Stimulated activated naive CD8-positive, alpha-beta T cell treated with anti-CD3 and anti-CD28 coated beads, Interleukin-15, Interleukin-2, amounts not matched to agents 100 ng/mL and 50 ng/mL, for 24 hours (primary cell): ENCODE measurements at regions not wholly inside any gene's neighbourhood (a gene's known extent, or its start where the extent isn't known, plus 50 kb on each side); places are given as distances from the start of the nearest gene placed in this dataset.

Experiments
- H3K27ac Mint-ChIP-seq: one replicate; pipeline ENCODE4 v1.8.0; 2021; ENCODE audit warnings: mild to moderate bottlenecking, mixed read lengths
- H3K27me3 Mint-ChIP-seq: one replicate; pipeline ENCODE4 v1.8.0; 2021; ENCODE audit warnings: mixed read lengths
- H3K36me3 Mint-ChIP-seq: one replicate; pipeline ENCODE4 v1.8.0; 2021; ENCODE audit warnings: low read depth, mixed read lengths
- H3K4me1 Mint-ChIP-seq: one replicate; pipeline ENCODE4 v1.8.0; 2021; ENCODE audit warnings: low read depth, mixed read lengths
- H3K4me3 Mint-ChIP-seq: one replicate; pipeline ENCODE4 v1.8.0; 2021; ENCODE audit warnings: mild to moderate bottlenecking, mixed read lengths
- H3K9me3 Mint-ChIP-seq: one replicate; pipeline ENCODE4 v1.8.0; 2021; ENCODE audit warnings: mixed read lengths

DNA sequence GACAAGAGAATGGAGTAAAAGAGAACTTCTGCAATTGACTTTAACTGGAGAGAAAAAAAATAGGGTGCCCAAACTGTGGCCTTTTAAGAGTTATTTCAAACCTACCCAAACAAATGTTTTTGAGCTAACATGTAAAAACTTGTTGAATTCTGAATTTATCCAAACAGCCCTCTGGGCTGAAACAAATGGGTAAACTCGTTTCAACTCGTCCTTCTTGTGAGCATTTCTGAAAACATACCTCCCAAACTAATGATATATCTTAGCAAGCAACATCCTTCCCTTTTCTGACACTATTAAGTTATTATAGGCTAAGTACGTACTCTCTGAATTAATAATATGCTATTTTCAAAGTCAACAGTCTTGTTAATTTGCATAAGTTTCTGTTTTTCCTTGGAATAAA is 793.0 kb upstream of the ACVR2A start:
- Mint-ChIP-seq H3K27ac (no peak overlapping the region), H3K36me3 (no peaks in the 10 kb centered on the region), H3K27me3 (no peaks in the 10 kb centered on the region), H3K4me1 (no peaks in the 10 kb centered on the region), H3K4me3 (no peak overlapping the region), H3K9me3 (no peaks in the 10 kb centered on the region)

DNA sequence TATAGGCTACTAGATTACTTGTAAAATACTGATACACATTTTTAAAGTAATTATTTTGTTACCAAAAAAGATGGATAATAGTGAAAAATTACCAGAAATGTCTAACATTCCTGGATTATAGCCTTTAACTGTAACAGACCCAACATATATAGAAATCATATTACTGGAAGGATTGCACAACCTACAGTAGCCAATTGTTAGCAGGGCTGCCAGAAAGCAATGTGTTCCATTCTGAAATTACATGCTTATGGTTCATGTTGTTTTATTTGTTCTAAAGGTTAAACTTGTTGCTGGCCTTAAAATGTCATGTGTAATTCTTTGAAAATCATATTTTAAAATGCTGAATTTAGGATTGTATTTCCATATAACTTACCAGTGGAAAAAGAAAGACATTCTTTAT is 793.6 kb upstream of the ACVR2A start:
- H3K27ac Mint-ChIP-seq, result no peak overlapping the region

GRCh38 chr2:147049957-147050356 is 794.9 kb upstream of the ACVR2A start:
- Mint-ChIP-seq H3K36me3 (no peaks in the 10 kb centered on the region), H3K27me3 (no peaks in the 10 kb centered on the region), H3K4me1 (no peaks in the 10 kb centered on the region), H3K27ac (no peak overlapping the region), H3K9me3 (no peaks in the 10 kb centered on the region), H3K4me3 (no peak overlapping the region)

More for the DNA sequence above, 793.6 kb upstream of the ACVR2A start:
- Mint-ChIP-seq H3K4me1 (no peaks in the 10 kb centered on the region), H3K27me3 (no peaks in the 10 kb centered on the region), H3K36me3 (no peaks in the 10 kb centered on the region), H3K4me3 (no peak overlapping the region), H3K9me3 (no peaks in the 10 kb centered on the region)

- no peaks in the 10 kb centered on the region for H3K36me3 Mint-ChIP-seq
- H3K27ac Mint-ChIP-seq, result no peak overlapping the region
- H3K4me3 Mint-ChIP-seq, result no peak overlapping the region
Measured at GRCh38 chr2:147046473-147046872, 798.4 kb upstream of the ACVR2A start.

DNA sequence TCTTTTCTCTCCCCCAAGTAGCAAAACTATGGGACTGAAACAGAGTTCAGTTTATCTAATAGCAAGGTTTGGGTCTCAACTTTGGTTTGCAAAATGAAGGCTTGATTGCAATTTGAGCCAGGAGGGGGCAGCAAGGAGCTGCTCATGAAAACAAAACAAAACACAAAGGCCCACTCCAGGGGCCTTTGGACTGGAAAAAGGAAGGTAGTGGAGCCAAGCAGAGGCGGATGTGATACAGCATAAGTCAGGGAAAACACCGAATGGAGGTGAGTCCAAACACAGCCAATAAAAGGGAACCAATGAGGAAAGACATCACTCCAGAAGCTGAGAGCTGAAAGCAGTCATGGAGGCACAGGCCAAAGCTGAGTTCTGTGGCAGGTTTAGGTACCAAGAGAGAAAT is 799.7 kb upstream of the ACVR2A start:
- no peak overlapping the region for H3K27ac Mint-ChIP-seq
- H3K36me3 Mint-ChIP-seq, result no peaks in the 10 kb centered on the region
- H3K9me3 Mint-ChIP-seq, result no peaks in the 10 kb centered on the region
- H3K4me3 Mint-ChIP-seq, result no peak overlapping the region
- no peaks in the 10 kb centered on the region for H3K4me1 Mint-ChIP-seq
- H3K27me3 Mint-ChIP-seq, result no peaks in the 10 kb centered on the region

More at GRCh38 chr2:147046473-147046872, 798.4 kb upstream of the ACVR2A start:
- H3K9me3 Mint-ChIP-seq, result no peaks in the 10 kb centered on the region
- no peaks in the 10 kb centered on the region for H3K4me1 Mint-ChIP-seq
- no peaks in the 10 kb centered on the region for H3K27me3 Mint-ChIP-seq

- H3K27ac Mint-ChIP-seq, result no peak overlapping the region
- H3K9me3 Mint-ChIP-seq, result no peaks in the 10 kb centered on the region
- no peaks in the 10 kb centered on the region for H3K27me3 Mint-ChIP-seq
- H3K4me3 Mint-ChIP-seq, result no peak overlapping the region
- H3K36me3 Mint-ChIP-seq, result no peaks in the 10 kb centered on the region
- no peaks in the 10 kb centered on the region for H3K4me1 Mint-ChIP-seq
Measured at GRCh38 chr2:147041121-147041494, 803.7 kb upstream of the ACVR2A start.

GRCh38 chr2:147040298-147041120 is 804.3 kb upstream of the ACVR2A start:
- no peak overlapping the region for H3K4me3 Mint-ChIP-seq
- H3K36me3 Mint-ChIP-seq, result no peaks in the 10 kb centered on the region
- no peaks in the 10 kb centered on the region for H3K4me1 Mint-ChIP-seq
- no peaks in the 10 kb centered on the region for H3K9me3 Mint-ChIP-seq
- no peaks in the 10 kb centered on the region for H3K27me3 Mint-ChIP-seq
- H3K27ac Mint-ChIP-seq, result no peak overlapping the region

DNA sequence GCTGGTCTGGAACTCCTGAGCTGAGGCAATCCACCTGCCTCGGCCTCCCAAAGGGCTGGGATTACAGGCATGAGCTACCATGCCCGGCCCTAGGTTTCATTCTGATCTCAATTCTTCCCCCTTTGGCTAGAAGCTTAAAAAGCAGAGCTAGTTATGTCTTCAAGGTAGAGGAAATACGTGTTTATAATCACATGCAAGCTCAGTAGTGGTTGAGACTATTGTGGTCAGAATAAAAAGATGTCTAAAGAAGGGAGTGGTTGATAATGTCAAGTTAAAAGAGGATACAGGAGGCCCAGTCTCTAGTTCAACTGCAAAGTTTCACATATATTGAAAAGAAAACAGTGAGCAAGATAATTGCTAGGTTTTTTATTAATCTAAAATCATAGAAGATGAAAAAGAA is 807.8 kb upstream of the ACVR2A start:
- Mint-ChIP-seq H3K9me3 (no peaks in the 10 kb centered on the region), H3K4me3 (no peak overlapping the region), H3K27me3 (no peaks in the 10 kb centered on the region), H3K4me1 (no peaks in the 10 kb centered on the region), H3K27ac (no peak overlapping the region), H3K36me3 (no peaks in the 10 kb centered on the region)

GRCh38 chr2:147033044-147033443 is 811.8 kb upstream of the ACVR2A start:
- H3K36me3 Mint-ChIP-seq, result no peaks in the 10 kb centered on the region
- H3K4me1 Mint-ChIP-seq, result no peaks in the 10 kb centered on the region
- H3K9me3 Mint-ChIP-seq, result no peaks in the 10 kb centered on the region
- no peaks in the 10 kb centered on the region for H3K27me3 Mint-ChIP-seq
- no peak overlapping the region for H3K27ac Mint-ChIP-seq
- H3K4me3 Mint-ChIP-seq, result no peak overlapping the region

GRCh38 chr2:147031897-147032296 is 812.9 kb upstream of the ACVR2A start:
- no peaks in the 10 kb centered on the region for H3K4me1 Mint-ChIP-seq
- H3K27me3 Mint-ChIP-seq, result no peaks in the 10 kb centered on the region
- H3K36me3 Mint-ChIP-seq, result no peaks in the 10 kb centered on the region
- no peak overlapping the region for H3K4me3 Mint-ChIP-seq
- no peak overlapping the region for H3K27ac Mint-ChIP-seq
- H3K9me3 Mint-ChIP-seq, result no peaks in the 10 kb centered on the region

GRCh38 chr2:147030966-147031720 is 813.7 kb upstream of the ACVR2A start:
- Mint-ChIP-seq H3K4me1 (no peaks in the 10 kb centered on the region), H3K4me3 (no peak overlapping the region), H3K27ac (no peak overlapping the region), H3K36me3 (no peaks in the 10 kb centered on the region), H3K27me3 (no peaks in the 10 kb centered on the region), H3K9me3 (no peaks in the 10 kb centered on the region)

GRCh38 chr2:147027436-147027835 is 817.4 kb upstream of the ACVR2A start:
- no peaks in the 10 kb centered on the region for H3K36me3 Mint-ChIP-seq
- H3K27ac Mint-ChIP-seq, result no peak overlapping the region
- H3K4me3 Mint-ChIP-seq, result no peak overlapping the region
- no peaks in the 10 kb centered on the region for H3K4me1 Mint-ChIP-seq
- H3K9me3 Mint-ChIP-seq, result peaks cover 11% of the 10 kb centered on the region
- H3K27me3 Mint-ChIP-seq, result no peaks in the 10 kb centered on the region

- no peaks in the 10 kb centered on the region for H3K27me3 Mint-ChIP-seq
- no peak overlapping the region for H3K27ac Mint-ChIP-seq
- H3K4me3 Mint-ChIP-seq, result no peak overlapping the region
Measured at GRCh38 chr2:147026664-147027295, 818.0 kb upstream of the ACVR2A start.

DNA sequence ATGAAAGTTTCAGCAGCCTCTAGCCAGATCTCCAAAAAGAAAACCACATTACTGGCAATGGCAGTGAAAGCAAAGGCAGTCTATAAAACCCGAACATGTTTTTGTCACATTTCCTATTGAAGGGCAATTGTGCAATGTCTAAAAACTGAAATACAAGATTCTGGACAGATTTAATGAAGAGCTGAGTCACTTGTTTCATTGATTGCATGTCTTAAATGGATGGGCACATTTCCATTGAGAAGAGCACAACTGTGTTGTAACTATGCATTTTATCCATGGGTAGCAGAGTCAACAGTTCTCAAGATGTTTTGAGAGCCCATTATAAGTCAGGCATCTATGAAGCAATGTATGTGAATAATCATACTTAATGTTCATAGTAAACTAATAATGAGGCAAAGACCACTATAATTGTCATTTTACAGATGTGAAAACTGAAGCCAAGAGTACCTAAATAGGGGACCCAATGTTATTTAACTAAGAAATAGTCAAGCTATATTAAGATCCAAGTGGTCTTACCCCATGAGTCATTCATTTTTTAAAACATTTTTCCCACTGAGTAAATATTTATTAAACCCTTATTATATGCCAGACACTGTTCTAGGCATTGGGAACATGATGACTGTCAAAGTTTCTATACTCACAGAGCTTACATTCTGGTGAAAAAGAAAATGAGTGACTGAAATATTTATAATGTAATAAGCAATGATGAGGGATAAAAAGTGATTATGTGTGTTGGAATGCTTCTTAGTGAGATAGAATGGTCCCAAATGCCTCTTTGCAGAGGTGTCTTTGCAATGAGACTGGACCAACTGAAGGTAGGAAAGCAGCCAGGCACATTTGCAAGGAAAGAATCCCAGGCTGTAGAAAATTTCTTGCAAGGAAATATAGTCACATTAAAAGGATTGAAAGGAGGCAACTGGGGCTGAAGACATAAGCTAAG is 818.9 kb upstream of the ACVR2A start:
- Mint-ChIP-seq H3K27ac (no peak overlapping the region), H3K27me3 (no peaks in the 10 kb centered on the region), H3K9me3 (peaks cover 12% of the 10 kb centered on the region), H3K4me3 (no peak overlapping the region), H3K4me1 (no peaks in the 10 kb centered on the region), H3K36me3 (no peaks in the 10 kb centered on the region)

More at GRCh38 chr2:147026664-147027295, 818.0 kb upstream of the ACVR2A start:
- peaks cover 12% of the 10 kb centered on the region for H3K9me3 Mint-ChIP-seq
- no peaks in the 10 kb centered on the region for H3K36me3 Mint-ChIP-seq
- H3K4me1 Mint-ChIP-seq, result no peaks in the 10 kb centered on the region
